Thyroid gland (tissue), 4 donors: ENCODE measurements at regions not wholly inside any gene's neighbourhood (a gene's known extent, or its start where the extent isn't known, plus 50 kb on each side); places are given as distances from the start of the nearest gene placed in this dataset.

Experiments
- DNase-seq, 2 donors: peaks; one replicate each; pipeline ENCODE4 v3.0.0-alpha.2; 2019
- H3K27ac ChIP-seq, 3 donors: fragments of 200-600 bp; sonication (generic); 1 replicate in 2 of 3; 2 replicates in 1 of 3; pipeline ENCODE4 v1.5.1; 2016 to 2019; ENCODE audit warnings: mild to moderate bottlenecking in 1 of 3, moderate library complexity in 1 of 3
- H3K27me3 ChIP-seq: fragments of 200-600 bp; sonication (generic); one replicate; pipeline ENCODE4 v1.5.1; 2019
- H3K36me3 ChIP-seq, 2 donors: fragments of 200-600 bp; sonication (generic); one replicate each; pipeline ENCODE4 v1.5.1; 2016 to 2019
- H3K4me1 ChIP-seq, 2 donors: fragments of 200-600 bp; sonication (generic); one replicate each; pipeline ENCODE4 v1.5.1; 2017 to 2019
- H3K4me3 ChIP-seq, 3 donors: fragments of 200-600 bp; sonication (generic); replicated peaks in 1 of 3; 1 replicate in 2 of 3; 2 replicates in 1 of 3; pipeline ENCODE4 v1.5.1; 2016; ENCODE audit warnings: mild to moderate bottlenecking in 1 of 3
- H3K9me3 ChIP-seq: fragments of 200-600 bp; sonication (generic); one replicate; pipeline ENCODE4 v1.5.1; 2017
- CTCF ChIP-seq, 6 experiments: fragments of 200-600 bp in 3 of 6; fragments of 450-650 bp in 3 of 6; sonication (generic) in 3 of 6; IDR thresholded peaks; one replicate each; pipeline ENCODE4 v1.5.1; 2016 to 2019; ENCODE audit warnings: antibody characterized with exemption in 6 of 6, mild to moderate bottlenecking in 2 of 6, inconsistent platforms in 1 of 6, moderate library complexity in 1 of 6
- POLR2A ChIP-seq, 2 donors: fragments of 450-650 bp; IDR thresholded peaks; one replicate each; pipeline ENCODE4 v1.6.1; 2017; ENCODE audit warnings: antibody characterized with exemption in 2 of 2, mild to moderate bottlenecking in 2 of 2, moderate library complexity in 1 of 2
- WGBS, 2 donors: methylation state at CpG; one replicate each; pipeline ENCODE4 v1.1.5; 2017; 5-methylcytosine and 5-hydroxymethylcytosine counted together
- intact Hi-C: fragments of 100-400 bp; cut with DNase I; formaldehyde crosslinking; loops from one replicate; pipeline ENCODE4 v1.15.1; 2023

DNA sequence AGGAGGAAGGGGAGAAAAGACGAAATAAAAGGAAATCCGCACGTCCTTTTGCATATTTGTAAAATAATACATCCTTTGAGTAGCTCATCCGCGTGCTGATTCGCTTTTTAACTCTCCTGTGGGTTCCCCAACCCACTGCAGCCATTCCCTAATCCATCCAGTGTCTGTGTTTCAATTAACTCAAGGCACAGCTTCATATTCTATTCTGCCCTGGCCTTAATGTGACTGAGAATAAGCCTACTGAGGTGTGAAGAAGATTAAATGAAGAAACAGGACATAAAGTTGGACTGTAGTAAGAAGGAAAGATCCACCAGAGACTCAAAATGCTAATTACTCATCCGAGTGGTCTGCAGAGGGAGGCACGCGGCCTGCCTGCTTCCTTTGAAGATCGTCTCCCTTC lies 161.4 kb upstream of the SH3BP4 start:
- Histone ChIP-seq H3K27me3 (no peaks in the 10 kb centered on the region), H3K4me3 (no peak overlapping the region), H3K9me3 (no peaks in the 10 kb centered on the region), H3K27ac (no peak overlapping the region), H3K4me1 (no peaks in the 10 kb centered on the region), H3K36me3 (no peaks in the 10 kb centered on the region)
- DNase-seq = no peak
- intact Hi-C loops = no loop called here
- WGBS, 2 donors = 89 to 92% methylated on average over 10 of the region's 10 CpGs
- no peak for TF ChIP-seq CTCF (IDR thresholded peaks at IDR 0.05)
- no peak for TF ChIP-seq POLR2A (IDR thresholded peaks at IDR 0.05)

- intact Hi-C loops = no loop called here
- no peak overlapping the region for H3K27ac ChIP-seq
- no peak for TF ChIP-seq CTCF (IDR thresholded peaks at IDR 0.05)
- H3K27me3 ChIP-seq = no peaks in the 10 kb centered on the region
- H3K4me3 ChIP-seq = no peak overlapping the region
- no peaks in the 10 kb centered on the region for H3K9me3 ChIP-seq
- H3K36me3 ChIP-seq = no peaks in the 10 kb centered on the region
- no peaks in the 10 kb centered on the region for H3K4me1 ChIP-seq
- WGBS, 2 donors = 71 to 78% methylated on average over 8 to 9 of the region's 9 CpGs
- no peak for DNase-seq
Measured at GRCh38 chr2:234789556-234790325, 162.1 kb upstream of the SH3BP4 start.

DNA sequence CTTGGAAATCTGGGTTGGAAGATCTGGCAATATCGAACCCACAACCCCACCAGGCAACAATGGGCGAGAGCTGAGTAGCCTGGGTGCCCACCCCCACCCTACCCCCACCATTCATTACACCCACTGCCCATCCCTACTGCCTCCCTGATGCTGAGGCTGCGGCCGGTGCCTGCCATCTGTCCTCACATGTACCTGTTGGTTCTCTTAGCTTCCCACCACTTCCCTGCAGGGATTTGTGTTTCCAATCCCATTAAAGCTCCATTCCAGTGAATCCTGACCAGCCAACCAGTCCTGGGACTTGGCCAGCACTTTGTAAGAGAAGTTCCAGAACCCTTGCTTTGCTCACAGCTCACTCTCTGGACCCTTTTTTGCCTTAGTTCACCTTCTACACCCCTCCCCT lies 163.0 kb upstream of the SH3BP4 start:
- Histone ChIP-seq H3K27ac (no peak overlapping the region), H3K36me3 (no peaks in the 10 kb centered on the region), H3K4me3 (no peak overlapping the region), H3K27me3 (no peaks in the 10 kb centered on the region), H3K9me3 (no peaks in the 10 kb centered on the region), H3K4me1 (no peaks in the 10 kb centered on the region)
- DNase-seq = no peak
- intact Hi-C loops = no loop called here
- TF ChIP-seq CTCF (IDR thresholded peaks at IDR 0.05) = no peak
- no peak for TF ChIP-seq POLR2A (IDR thresholded peaks at IDR 0.05)
- 88 to 94% methylated on average over 4 of the region's 4 CpGs for WGBS, 2 donors

- no peak for TF ChIP-seq CTCF (IDR thresholded peaks at IDR 0.05)
- no peak for TF ChIP-seq POLR2A (IDR thresholded peaks at IDR 0.05)
- H3K36me3 ChIP-seq = no peaks in the 10 kb centered on the region
- no peak for DNase-seq
- H3K4me1 ChIP-seq = no peaks in the 10 kb centered on the region
- H3K27ac ChIP-seq = no peak overlapping the region
- WGBS, 2 donors = 77 to 80% methylated on average over 5 of the region's 5 CpGs
- intact Hi-C loops = no loop called here
- H3K4me3 ChIP-seq = no peak overlapping the region
- H3K9me3 ChIP-seq = no peaks in the 10 kb centered on the region
- no peaks in the 10 kb centered on the region for H3K27me3 ChIP-seq
Measured at GRCh38 chr2:234788381-234788780, 163.4 kb upstream of the SH3BP4 start.

DNA sequence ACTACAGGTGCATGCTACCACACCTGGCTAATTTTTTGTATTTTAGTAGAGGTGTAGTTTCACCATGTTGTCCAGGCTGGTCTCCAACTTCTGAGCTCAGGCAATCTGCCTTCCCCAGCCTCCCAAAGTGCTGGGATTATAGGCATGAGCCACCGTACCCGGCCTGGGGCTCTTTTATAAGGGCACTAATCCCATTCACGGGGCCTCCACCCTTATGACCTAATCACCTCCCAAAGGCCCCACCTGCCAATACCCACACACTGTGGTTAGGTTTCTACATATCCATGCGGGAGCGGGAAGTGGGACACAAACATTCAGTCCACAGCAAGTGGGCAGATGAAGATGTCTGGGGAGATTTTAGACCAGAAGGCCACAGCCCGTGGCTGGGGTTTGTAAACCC lies 164.7 kb upstream of the SH3BP4 start:
- intact Hi-C loops = no loop called here
- H3K4me3 ChIP-seq = no peak overlapping the region
- no peak for TF ChIP-seq CTCF (IDR thresholded peaks at IDR 0.05)
- TF ChIP-seq POLR2A (IDR thresholded peaks at IDR 0.05) = no peak
- no peaks in the 10 kb centered on the region for H3K36me3 ChIP-seq
- H3K27ac ChIP-seq = no peak overlapping the region
- H3K9me3 ChIP-seq = no peaks in the 10 kb centered on the region
- no peak for DNase-seq
- no peaks in the 10 kb centered on the region for H3K4me1 ChIP-seq
- 65 to 83% methylated on average over 6 of the region's 6 CpGs for WGBS, 2 donors
- H3K27me3 ChIP-seq = no peaks in the 10 kb centered on the region
